Endothelial cell of umbilical vein (primary cell): ENCODE measurements at regions not wholly inside any gene's neighbourhood (a gene's known extent, or its start where the extent isn't known, plus 50 kb on each side); places are given as distances from the start of the nearest gene placed in this dataset.

Source experiments
- BruUV-seq: library from RNA; stranded (reverse); fragments of 400-500 nt; replicated peaks from 2 replicates; lab custom pipeline; 2021; lab: Mats Ljungman, UMichigan
- CTCF ChIA-PET: fragments of 300-600, 350-600 bp; sonication (Branson Sonifier 250); formaldehyde crosslinking; loops from one replicate; lab custom pipeline; 2021; ENCODE audit warnings: antibody characterized with exemption, inconsistent platforms; lab: Charles Lee
- POLR2A ChIA-PET: fragments of 300-600, 350-600 bp; sonication (Branson Sonifier 250); formaldehyde crosslinking; loops from one replicate; lab custom pipeline; 2021; ENCODE audit warnings: antibody characterized with exemption, inconsistent platforms; lab: Charles Lee
- DNase-seq: peaks from one replicate; pipeline ENCODE4 v3.0.0-alpha.2; 2011; ENCODE audit warnings: low read depth, low spot score
- FAIRE-seq: peaks from 2 replicates; lab custom pipeline; 2011; peaks lifted over from hg19 to GRCh38; lab: Jason Lieb, UNC
- H2AFZ ChIP-seq: 2 replicates; pipeline ENCODE4 v1.6.0; 2012; ENCODE audit warnings: low read depth, low read length, control low read depth, inconsistent platforms
- H3K27ac ChIP-seq: 2 replicates; pipeline ENCODE4 v1.5.1; 2011; ENCODE audit warnings: low read depth, mild to moderate bottlenecking, control low read depth, low read length, moderate library complexity; ENCODE audit not compliant: insufficient read depth
- H3K27me3 ChIP-seq, 2 experiments: 2 replicates each; pipeline versions ENCODE4 v1.6.0 to v1.6.1; 2011; ENCODE audit warnings: low read length in 2 of 2, mixed read lengths in 1 of 2; ENCODE audit not compliant: control insufficient read depth in 2 of 2, insufficient read depth in 2 of 2
- H3K36me3 ChIP-seq, 2 experiments: 2 replicates in 1 of 2; 3 replicates in 1 of 2; pipeline ENCODE4 v1.5.1; 2011; ENCODE audit warnings: low read length in 2 of 2, mild to moderate bottlenecking in 1 of 2, moderate library complexity in 1 of 2; ENCODE audit not compliant: control insufficient read depth in 2 of 2, insufficient read depth in 2 of 2; ENCODE audit errors: extremely low read depth in 1 of 2
- H3K4me1 ChIP-seq: 3 replicates; pipeline ENCODE4 v1.5.1; 2011; ENCODE audit warnings: mild to moderate bottlenecking, low read length; ENCODE audit not compliant: control insufficient read depth, insufficient read depth; ENCODE audit errors: extremely low read depth
- H3K4me2 ChIP-seq: 2 replicates; pipeline ENCODE4 v1.6.1; 2011; ENCODE audit warnings: low read length, control low read depth, mixed read lengths; ENCODE audit not compliant: insufficient read depth
- H3K4me3 ChIP-seq, 3 experiments: fragments of 200-600 bp in 1 of 3; sonication (generic), shearing (Covaris generic) in 1 of 3; replicated peaks in 1 of 3; 2 replicates each; pipeline ENCODE4 v1.5.1; 2011 to 2016; ENCODE audit warnings: control low read depth in 3 of 3, low read length in 3 of 3, mild to moderate bottlenecking in 2 of 3, inconsistent platforms in 1 of 3, low read depth in 1 of 3, moderate library complexity in 1 of 3; ENCODE audit not compliant: insufficient read depth in 1 of 3
- H3K79me2 ChIP-seq: 2 replicates; pipeline ENCODE4 v1.6.0; 2012; ENCODE audit warnings: low read length, inconsistent platforms; ENCODE audit not compliant: control insufficient read depth, insufficient read depth
- H3K9ac ChIP-seq: replicated peaks from 2 replicates; pipeline ENCODE3; 2011; ENCODE audit warnings: low read length, control low read depth; ENCODE audit not compliant: insufficient read depth; ENCODE audit errors: extremely low read depth
- H3K9me1 ChIP-seq: replicated peaks from 3 replicates; pipeline ENCODE4 v1.6.0; 2011; ENCODE audit warnings: mild to moderate bottlenecking, low read length; ENCODE audit not compliant: control insufficient read depth, insufficient read depth; ENCODE audit errors: extremely low read depth
- H3K9me3 ChIP-seq: replicated peaks from 2 replicates; pipeline ENCODE4 v1.5.1; 2012; ENCODE audit warnings: low read length, inconsistent platforms; ENCODE audit not compliant: control insufficient read depth, insufficient read depth
- H4K20me1 ChIP-seq: replicated peaks from 2 replicates; pipeline ENCODE3; 2011; ENCODE audit warnings: mild to moderate bottlenecking, low read length; ENCODE audit not compliant: control insufficient read depth, insufficient read depth; ENCODE audit errors: extremely low read depth
- EZH2 ChIP-seq: IDR thresholded peaks from 2 replicates; pipeline ENCODE4 v1.6.1; 2012; ENCODE audit warnings: borderline replicate concordance, low read depth, mild to moderate bottlenecking, moderate library complexity, low read length, inconsistent platforms; ENCODE audit not compliant: severe bottlenecking
- FOS ChIP-seq: IDR thresholded peaks from 2 replicates; pipeline ENCODE4 v1.6.1; 2011; ENCODE audit warnings: mild to moderate bottlenecking, low read length, moderate library complexity, borderline replicate concordance; ENCODE audit not compliant: insufficient read depth
- dilution Hi-C: fragments of 300-500 bp; cut with MboI; formaldehyde crosslinking; loops from one replicate; pipeline ENCODE4 v1.15.0; 2019; ENCODE audit warnings: low sequenced_read_pairs; ENCODE audit not compliant: extremely low pct_ligation_motif_present
- intact Hi-C: fragments of 100-400 bp; cut with micrococcal nuclease; formaldehyde crosslinking; loops from one replicate; pipeline ENCODE4 v1.10.0; 2022
- TF ChIP-seq, protein P1 (sequence below), 2 donors: IDR thresholded peaks; 1 replicate in 1 of 2; 2 replicates in 1 of 2; pipeline ENCODE4 v1.5.1; 2011; ENCODE audit warnings: low read length in 2 of 2, mild to moderate bottlenecking in 2 of 2, moderate library complexity in 2 of 2, control low read depth in 1 of 2, inconsistent platforms in 1 of 2, low read depth in 1 of 2; ENCODE audit not compliant: insufficient read depth in 1 of 2; ENCODE audit errors: extremely low read depth in 1 of 2

DNA sequence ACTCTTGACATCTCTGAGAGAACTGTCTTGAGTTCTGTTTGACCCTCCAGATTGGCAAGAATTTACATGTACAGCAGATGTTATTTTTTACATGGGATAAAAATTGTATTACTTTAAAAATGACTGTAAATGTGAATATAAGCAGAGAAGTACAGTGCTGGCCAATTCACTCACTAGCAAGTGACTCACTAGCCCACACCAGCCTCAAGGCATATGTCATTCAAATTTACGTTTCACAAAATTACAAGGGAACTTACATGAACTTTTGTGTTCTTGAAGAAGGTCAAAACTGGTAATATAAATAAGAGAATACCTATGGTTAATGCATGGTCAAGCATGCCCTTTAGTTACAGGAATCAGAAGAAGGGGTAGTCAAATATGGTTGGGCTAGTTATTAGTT, 54.0 kb upstream of the HMGCLL1 start:
- H3K9me3 ChIP-seq: no peaks in the 10 kb centered on the region
- FAIRE-seq (no peak), DNase-seq (no peak)
- no peak overlapping the region for H2AFZ ChIP-seq
- CTCF ChIA-PET: no interaction called here
- H3K36me3 ChIP-seq: no peaks in the 10 kb centered on the region
- H3K4me3 ChIP-seq: no peak overlapping the region
- H3K9me1 ChIP-seq: no peaks in the 10 kb centered on the region
- no peaks in the 10 kb centered on the region for H3K79me2 ChIP-seq
- no peak for TF ChIP-seq EZH2
- TF ChIP-seq, protein P1, sequence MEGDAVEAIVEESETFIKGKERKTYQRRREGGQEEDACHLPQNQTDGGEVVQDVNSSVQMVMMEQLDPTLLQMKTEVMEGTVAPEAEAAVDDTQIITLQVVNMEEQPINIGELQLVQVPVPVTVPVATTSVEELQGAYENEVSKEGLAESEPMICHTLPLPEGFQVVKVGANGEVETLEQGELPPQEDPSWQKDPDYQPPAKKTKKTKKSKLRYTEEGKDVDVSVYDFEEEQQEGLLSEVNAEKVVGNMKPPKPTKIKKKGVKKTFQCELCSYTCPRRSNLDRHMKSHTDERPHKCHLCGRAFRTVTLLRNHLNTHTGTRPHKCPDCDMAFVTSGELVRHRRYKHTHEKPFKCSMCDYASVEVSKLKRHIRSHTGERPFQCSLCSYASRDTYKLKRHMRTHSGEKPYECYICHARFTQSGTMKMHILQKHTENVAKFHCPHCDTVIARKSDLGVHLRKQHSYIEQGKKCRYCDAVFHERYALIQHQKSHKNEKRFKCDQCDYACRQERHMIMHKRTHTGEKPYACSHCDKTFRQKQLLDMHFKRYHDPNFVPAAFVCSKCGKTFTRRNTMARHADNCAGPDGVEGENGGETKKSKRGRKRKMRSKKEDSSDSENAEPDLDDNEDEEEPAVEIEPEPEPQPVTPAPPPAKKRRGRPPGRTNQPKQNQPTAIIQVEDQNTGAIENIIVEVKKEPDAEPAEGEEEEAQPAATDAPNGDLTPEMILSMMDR (IDR thresholded peaks at IDR 0.05; ENCODE audit: extremely low read depth in 1 of 2, insufficient read depth in 1 of 2, low read depth in 1 of 2, low read length in 2 of 2): no peak
- no peak for TF ChIP-seq FOS
- dilution Hi-C loops (no loop called here), intact Hi-C loops (no loop called here)
- H3K27ac ChIP-seq: no peak overlapping the region
- H4K20me1 ChIP-seq: no peaks in the 10 kb centered on the region
- no peaks in the 10 kb centered on the region for H3K27me3 ChIP-seq
- BruUV-seq: no TSS peak
- no peak overlapping the region for H3K9ac ChIP-seq
- POLR2A ChIA-PET: no interaction called here
- H3K4me1 ChIP-seq: no peaks in the 10 kb centered on the region
- no peak overlapping the region for H3K4me2 ChIP-seq
